Mesendoderm (in vitro differentiated cells): ENCODE measurements at regions not wholly inside any gene's neighbourhood (a gene's known extent, or its start where the extent isn't known, plus 50 kb on each side); places are given as distances from the start of the nearest gene placed in this dataset.

ENCODE experiments used
- DNase-seq: peaks from one replicate; pipeline ENCODE4 v3.0.0; 2013
- H2AK5ac ChIP-seq: 2 replicates; pipeline ENCODE4 v1.6.1; 2013; ENCODE audit warnings: low read length, inconsistent platforms
- H2BK120ac ChIP-seq: 2 replicates; pipeline ENCODE4 v1.6.1; 2013; ENCODE audit warnings: low read depth, mild to moderate bottlenecking, low read length, moderate library complexity, mixed read lengths
- H2BK15ac ChIP-seq: replicated peaks from 2 replicates; pipeline ENCODE4 v1.6.1; 2013; ENCODE audit warnings: low read depth, mild to moderate bottlenecking, moderate library complexity
- H2BK5ac ChIP-seq: 2 replicates; pipeline ENCODE4 v1.6.1; 2013; ENCODE audit warnings: low read length, inconsistent platforms
- H3K18ac ChIP-seq: 2 replicates; pipeline ENCODE4 v1.6.1; 2013; ENCODE audit warnings: mild to moderate bottlenecking, low read length, mixed read lengths
- H3K23ac ChIP-seq: one replicate; pipeline ENCODE4 v1.6.1; 2013; ENCODE audit warnings: low read length
- H3K27ac ChIP-seq: 2 replicates; pipeline ENCODE4 v1.5.1; 2013; ENCODE audit warnings: low read depth, mild to moderate bottlenecking, inconsistent platforms, low read length, moderate library complexity
- H3K27me3 ChIP-seq: 2 replicates; pipeline ENCODE4 v1.6.1; 2013; ENCODE audit warnings: low read length, control low read depth, mild to moderate bottlenecking, inconsistent platforms; ENCODE audit not compliant: insufficient read depth, poor library complexity
- H3K36me3 ChIP-seq: 2 replicates; pipeline ENCODE4 v1.6.1; 2013; ENCODE audit warnings: low read length, inconsistent platforms; ENCODE audit not compliant: control insufficient read depth, insufficient read depth
- H3K4ac ChIP-seq: one replicate; pipeline ENCODE4 v1.6.1; 2013; ENCODE audit warnings: low read depth, mild to moderate bottlenecking, low read length, moderate library complexity
- H3K4me1 ChIP-seq: 2 replicates; pipeline ENCODE4 v1.6.1; 2013; ENCODE audit warnings: low read depth, low read length, inconsistent platforms; ENCODE audit not compliant: control insufficient read depth
- H3K4me2 ChIP-seq: 2 replicates; pipeline ENCODE4 v1.6.1; 2013; ENCODE audit warnings: low read length
- H3K4me3 ChIP-seq: 2 replicates; pipeline ENCODE4 v1.5.1; 2013; ENCODE audit warnings: mild to moderate bottlenecking, low read length
- H3K56ac ChIP-seq: one replicate; pipeline ENCODE4 v1.6.1; 2013; ENCODE audit warnings: low read length
- H3K79me1 ChIP-seq: 2 replicates; pipeline ENCODE4 v1.6.1; 2013; ENCODE audit warnings: low read length, inconsistent platforms
- H3K79me2 ChIP-seq: 2 replicates; pipeline ENCODE4 v1.6.1; 2013; ENCODE audit warnings: mild to moderate bottlenecking, low read length; ENCODE audit not compliant: control insufficient read depth, insufficient read depth
- H3K9ac ChIP-seq: 2 replicates; pipeline ENCODE4 v1.6.1; 2013; ENCODE audit warnings: low read length, inconsistent platforms
- H4K5ac ChIP-seq: one replicate; pipeline ENCODE4 v1.6.1; 2013; ENCODE audit warnings: low read length
- H4K8ac ChIP-seq: one replicate; pipeline ENCODE4 v1.6.1; 2013; ENCODE audit warnings: low read depth, mild to moderate bottlenecking, control low read depth, low read length, moderate library complexity
- whole genome bisulfite sequencing: extraction: QIAGEN DNeasy Blood & Tissue Kit; methylation state at CpG from one replicate; pipeline ENCODE4 v1.1.7; 2013; ENCODE audit warnings: low lambda C conversion rate, missing lambda C conversion rate; ENCODE audit not compliant: insufficient coverage; ENCODE audit errors: extremely low coverage; 5-methylcytosine and 5-hydroxymethylcytosine counted together

- peak; percentile 84 for DNase-seq
- no peak overlapping the region for H3K4me2 ChIP-seq
- WGBS = no CpG with 5 or more reads among the region's 11 CpGs
- no peak overlapping the region for H3K4ac ChIP-seq
- no peaks in the 10 kb centered on the region for H3K4me1 ChIP-seq
- no peak overlapping the region for H3K27ac ChIP-seq
- H3K79me1 ChIP-seq = no peaks in the 10 kb centered on the region
- no peak overlapping the region for H3K4me3 ChIP-seq
- no peak overlapping the region for H2BK5ac ChIP-seq
- no peak overlapping the region for H2BK120ac ChIP-seq
- no peak overlapping the region for H2BK15ac ChIP-seq
- H3K27me3 ChIP-seq = no peaks in the 10 kb centered on the region
- peak overlapping the region; percentile 28 for H4K8ac ChIP-seq
- no peak overlapping the region for H3K23ac ChIP-seq
- H4K5ac ChIP-seq = no peak overlapping the region
- H2AK5ac ChIP-seq = no peak overlapping the region
- H3K36me3 ChIP-seq = no peaks in the 10 kb centered on the region
- H3K9ac ChIP-seq = no peak overlapping the region
- H3K56ac ChIP-seq = no peak overlapping the region
- no peaks in the 10 kb centered on the region for H3K79me2 ChIP-seq
- H3K18ac ChIP-seq = no peak overlapping the region
These were observed 55.1 kb downstream of the CYCS start for GRCh38 chr7:25069900-25070443.

- no peaks in the 10 kb centered on the region for H3K79me1 ChIP-seq
- no peak overlapping the region for H2AK5ac ChIP-seq
- no peak overlapping the region for H4K8ac ChIP-seq
- no peak overlapping the region for H3K4me3 ChIP-seq
- H3K56ac ChIP-seq = no peak overlapping the region
- H3K18ac ChIP-seq = no peak overlapping the region
- DNase-seq = no peak
- no peak overlapping the region for H2BK5ac ChIP-seq
- no peak overlapping the region for H3K4me2 ChIP-seq
- no peak overlapping the region for H3K23ac ChIP-seq
- H3K4ac ChIP-seq = no peak overlapping the region
- H3K9ac ChIP-seq = no peak overlapping the region
- no peaks in the 10 kb centered on the region for H3K36me3 ChIP-seq
- no peaks in the 10 kb centered on the region for H3K4me1 ChIP-seq
- H3K27me3 ChIP-seq = no peaks in the 10 kb centered on the region
- H2BK15ac ChIP-seq = no peak overlapping the region
- H3K79me2 ChIP-seq = no peaks in the 10 kb centered on the region
- no CpG with 5 or more reads among the region's 10 CpGs for WGBS
- no peak overlapping the region for H2BK120ac ChIP-seq
- H4K5ac ChIP-seq = no peak overlapping the region
- no peak overlapping the region for H3K27ac ChIP-seq
These were observed 56.4 kb downstream of the CYCS start for GRCh38 chr7:25068502-25069213.

DNA sequence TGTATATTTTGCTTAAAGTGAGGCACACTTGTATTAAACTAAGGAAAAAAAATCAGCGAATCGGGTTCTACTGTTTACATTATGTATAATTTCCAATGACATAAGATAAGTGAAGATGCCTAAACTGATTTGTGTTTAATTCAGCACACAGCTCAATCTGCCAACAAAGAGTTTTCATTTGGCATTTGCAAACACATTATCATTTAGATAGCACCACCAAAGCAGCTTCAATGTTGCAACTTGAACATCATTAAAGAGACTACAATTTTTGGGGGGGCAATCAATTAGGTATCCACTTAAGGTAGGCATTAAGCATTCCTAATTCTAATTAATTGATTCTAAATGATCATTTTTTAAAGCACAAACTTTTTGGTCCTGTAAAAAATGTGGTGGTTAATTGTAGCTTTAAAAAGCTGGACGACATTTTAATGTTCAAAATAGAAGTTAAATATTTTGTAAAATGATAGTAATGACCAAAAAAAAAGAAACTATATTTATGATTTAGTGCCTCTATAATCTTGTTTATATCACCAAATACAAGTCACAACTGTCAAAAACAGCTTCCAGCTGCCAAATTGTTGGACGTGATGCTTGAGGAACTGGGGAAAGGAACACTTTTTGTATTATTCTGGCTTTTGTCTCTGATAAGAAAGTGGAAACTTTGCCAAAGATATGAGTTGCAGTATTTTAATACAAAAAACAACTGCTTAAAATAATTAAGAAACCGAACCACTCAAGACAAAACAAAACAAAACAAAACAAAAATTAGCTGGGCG is 57.1 kb downstream of the CYCS start:
- Histone ChIP-seq H3K79me1 (no peaks in the 10 kb centered on the region), H3K4me1 (no peaks in the 10 kb centered on the region), H3K79me2 (no peaks in the 10 kb centered on the region), H2BK15ac (no peak overlapping the region), H2BK120ac (no peak overlapping the region), H3K23ac (no peak overlapping the region), H3K4ac (no peak overlapping the region), H4K5ac (no peak overlapping the region), H3K27ac (no peak overlapping the region), H2BK5ac (no peak overlapping the region), H3K4me2 (no peak overlapping the region), H3K4me3 (no peak overlapping the region), H2AK5ac (no peak overlapping the region), H3K27me3 (no peaks in the 10 kb centered on the region), H4K8ac (no peak overlapping the region), H3K36me3 (no peaks in the 10 kb centered on the region), H3K9ac (no peak overlapping the region), H3K56ac (no peak overlapping the region), H3K18ac (no peak overlapping the region)
- WGBS = no CpG with 5 or more reads among the region's 6 CpGs
- DNase-seq = no peak

DNA sequence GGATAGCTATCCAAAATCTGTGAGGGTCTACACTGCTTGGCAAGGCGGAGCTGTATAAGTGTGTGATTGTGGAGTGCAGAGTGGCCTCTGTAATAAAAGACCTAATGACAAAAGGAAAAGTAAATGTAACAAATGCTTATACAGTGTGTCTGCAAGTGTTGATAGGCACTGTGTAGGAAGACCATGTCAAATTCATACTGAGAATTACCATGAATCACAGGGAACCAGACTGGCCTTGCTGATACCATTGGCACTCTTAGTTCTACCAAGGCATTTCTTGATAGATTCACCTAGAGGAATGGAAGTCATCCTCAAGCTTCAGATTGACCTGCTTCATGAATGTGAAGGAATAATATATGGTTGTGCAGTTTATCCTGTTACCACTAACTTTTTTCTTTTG is 58.8 kb downstream of the CYCS start:
- Histone ChIP-seq H3K56ac (no peak overlapping the region), H2BK5ac (no peak overlapping the region), H4K8ac (no peak overlapping the region), H2AK5ac (no peak overlapping the region), H4K5ac (no peak overlapping the region), H3K27ac (no peak overlapping the region), H3K4ac (no peak overlapping the region), H3K4me3 (no peak overlapping the region), H3K36me3 (no peaks in the 10 kb centered on the region), H3K27me3 (no peaks in the 10 kb centered on the region), H3K23ac (no peak overlapping the region), H2BK120ac (no peak overlapping the region), H2BK15ac (no peak overlapping the region), H3K4me1 (no peaks in the 10 kb centered on the region), H3K18ac (no peak overlapping the region), H3K9ac (no peak overlapping the region), H3K79me1 (no peaks in the 10 kb centered on the region), H3K4me2 (no peak overlapping the region), H3K79me2 (no peaks in the 10 kb centered on the region)
- WGBS = no CpG with 5 or more reads among the region's 1 CpG
- DNase-seq = no peak

GRCh38 chr7:25062380-25062779 is 62.7 kb downstream of the CYCS start:
- Histone ChIP-seq H3K36me3 (no peaks in the 10 kb centered on the region), H3K23ac (no peak overlapping the region), H3K4ac (no peak overlapping the region), H3K9ac (no peak overlapping the region), H3K4me3 (no peak overlapping the region), H2AK5ac (no peak overlapping the region), H2BK120ac (no peak overlapping the region), H4K5ac (no peak overlapping the region), H2BK15ac (no peak overlapping the region), H3K27me3 (no peaks in the 10 kb centered on the region), H4K8ac (no peak overlapping the region), H3K56ac (no peak overlapping the region), H3K27ac (no peak overlapping the region), H2BK5ac (no peak overlapping the region), H3K4me2 (no peak overlapping the region), H3K18ac (no peak overlapping the region), H3K4me1 (no peaks in the 10 kb centered on the region), H3K79me1 (no peaks in the 10 kb centered on the region), H3K79me2 (no peaks in the 10 kb centered on the region)
- no CpG with 5 or more reads among the region's 4 CpGs for WGBS
- no peak for DNase-seq
